IMR-90 (cell line): ENCODE measurements at regions not wholly inside any gene's neighbourhood (a gene's known extent, or its start where the extent isn't known, plus 50 kb on each side); places are given as distances from the start of the nearest gene placed in this dataset.

Experiments
- ATAC-seq: fragments of 200-7000 bp; cut with Tn5 transposase; 2 replicates; pipeline ENCODE4 v1.9.1; 2020; ENCODE audit warnings: low read depth, mild to moderate bottlenecking, moderate library complexity
- BruUV-seq: library from RNA; stranded (reverse); fragments of 400-500 nt; replicated peaks from 2 replicates; lab custom pipeline; 2021; lab: Mats Ljungman, UMichigan
- CTCF ChIA-PET: fragments of 300-600 bp; formaldehyde crosslinking; extraction: SDS; loops from one replicate; lab custom pipeline; 2021; ENCODE audit warnings: antibody characterized with exemption; lab: Yijun Ruan, JAX
- POLR2A ChIA-PET: fragments of 300-600 bp; sonication (Branson Sonifier 250); formaldehyde crosslinking; loops from one replicate; lab custom pipeline; 2022; ENCODE audit warnings: antibody characterized with exemption; ENCODE audit not compliant: unreplicated experiment; lab: Charles Lee
- DNase-seq: peaks from one replicate; pipeline ENCODE4 v3.0.0; 2013
- H2AFZ ChIP-seq: replicated peaks from 2 replicates; pipeline ENCODE3; 2013; ENCODE audit warnings: low read length, mild to moderate bottlenecking; ENCODE audit not compliant: poor library complexity
- H2AK5ac ChIP-seq: 2 replicates; pipeline ENCODE4 v1.6.1; 2013; ENCODE audit warnings: low read depth, low read length, inconsistent platforms
- H2AK9ac ChIP-seq: replicated peaks from 2 replicates; pipeline ENCODE3; 2013; ENCODE audit warnings: mild to moderate bottlenecking, low read depth, low read length, moderate library complexity; ENCODE audit not compliant: poor library complexity
- H2BK120ac ChIP-seq: 2 replicates; pipeline ENCODE4 v1.6.1; 2013; ENCODE audit warnings: low read depth, low read length, inconsistent platforms
- H2BK15ac ChIP-seq: 3 replicates; pipeline ENCODE4 v1.6.1; 2013; ENCODE audit warnings: low read depth, low read length, inconsistent platforms
- H2BK20ac ChIP-seq: 2 replicates; pipeline ENCODE4 v1.6.1; 2013; ENCODE audit warnings: low read depth, mild to moderate bottlenecking, inconsistent platforms, low read length, moderate library complexity
- H2BK5ac ChIP-seq: 2 replicates; pipeline ENCODE4 v1.6.1; 2013; ENCODE audit warnings: mild to moderate bottlenecking, low read depth, low read length, inconsistent platforms; ENCODE audit not compliant: poor library complexity, severe bottlenecking
- H3K14ac ChIP-seq: replicated peaks from 2 replicates; pipeline ENCODE4 v1.6.1; 2013; ENCODE audit warnings: low read depth, low read length, inconsistent platforms
- H3K18ac ChIP-seq: 2 replicates; pipeline ENCODE4 v1.6.1; 2013; ENCODE audit warnings: low read depth, low read length, control low read depth
- H3K23ac ChIP-seq: 2 replicates; pipeline ENCODE4 v1.6.1; 2013; ENCODE audit warnings: low read depth, low read length, inconsistent platforms
- H3K27ac ChIP-seq: 2 replicates; pipeline ENCODE4 v1.5.1; 2013; ENCODE audit warnings: mild to moderate bottlenecking, control low read depth, low read length; ENCODE audit not compliant: insufficient read depth
- H3K27me3 ChIP-seq: 2 replicates; pipeline ENCODE4 v1.6.1; 2013; ENCODE audit warnings: low read length; ENCODE audit not compliant: control insufficient read depth, insufficient read depth
- H3K36me3 ChIP-seq: 2 replicates; pipeline ENCODE4 v1.6.1; 2013; ENCODE audit warnings: low read length, mixed read lengths; ENCODE audit not compliant: control insufficient read depth, insufficient read depth
- H3K4ac ChIP-seq: 2 replicates; pipeline ENCODE4 v1.6.1; 2013; ENCODE audit warnings: low read depth, low read length, inconsistent platforms
- H3K4me1 ChIP-seq: 2 replicates; pipeline ENCODE4 v1.6.1; 2013; ENCODE audit warnings: low read length, mixed read lengths; ENCODE audit not compliant: control insufficient read depth, insufficient read depth
- H3K4me2 ChIP-seq: 2 replicates; pipeline ENCODE4 v1.6.1; 2013; ENCODE audit warnings: low read depth, mild to moderate bottlenecking, control low read depth, low read length, moderate library complexity
- H3K4me3 ChIP-seq: 2 replicates; pipeline ENCODE4 v1.5.1; 2013; ENCODE audit warnings: low read depth, mild to moderate bottlenecking, control low read depth, low read length, moderate library complexity; ENCODE audit not compliant: insufficient read depth
- H3K56ac ChIP-seq: 2 replicates; pipeline ENCODE4 v1.6.1; 2013; ENCODE audit warnings: low read length, inconsistent platforms; ENCODE audit not compliant: insufficient read depth; ENCODE audit errors: extremely low read depth
- H3K79me1 ChIP-seq, 2 experiments: 2 replicates each; pipeline ENCODE4 v1.6.1; 2013; ENCODE audit warnings: low read length in 2 of 2, inconsistent platforms in 1 of 2, low read depth in 1 of 2
- H3K9ac ChIP-seq: 2 replicates; pipeline ENCODE4 v1.6.1; 2013; ENCODE audit warnings: low read depth, low read length, control low read depth
- H3K9me1 ChIP-seq: 2 replicates; pipeline ENCODE4 v1.6.1; 2013; ENCODE audit warnings: low read length, inconsistent platforms; ENCODE audit not compliant: insufficient read depth
- H3K9me3 ChIP-seq: 2 replicates; pipeline ENCODE4 v1.6.1; 2013; ENCODE audit warnings: low read length; ENCODE audit not compliant: control insufficient read depth, insufficient read depth
- H4K20me1 ChIP-seq: 2 replicates; pipeline ENCODE4 v1.6.1; 2013; ENCODE audit warnings: low read length, inconsistent platforms; ENCODE audit not compliant: insufficient read depth
- H4K5ac ChIP-seq: 2 replicates; pipeline ENCODE4 v1.6.1; 2013; ENCODE audit warnings: mild to moderate bottlenecking, low read depth, low read length, control low read depth
- H4K8ac ChIP-seq, 2 experiments: 2 replicates each; pipeline ENCODE4 v1.6.1; 2013; ENCODE audit warnings: low read depth in 2 of 2, low read length in 2 of 2, control low read depth in 1 of 2, inconsistent platforms in 1 of 2
- H4K91ac ChIP-seq: 2 replicates; pipeline ENCODE4 v1.6.1; 2013; ENCODE audit warnings: low read depth, low read length, inconsistent platforms; ENCODE audit not compliant: insufficient read depth
- BHLHE40 ChIP-seq: fragments of 150-350 bp; IDR thresholded peaks from 2 replicates; pipeline ENCODE4 v1.6.1; 2016; ENCODE audit warnings: mild to moderate bottlenecking, low read depth, low read length
- CEBPB ChIP-seq: IDR thresholded peaks from 2 replicates; pipeline ENCODE4 v1.6.1; 2012; ENCODE audit warnings: low read depth, low read length, improper control_type of control experiment
- FOS ChIP-seq: fragments of 150-350 bp; IDR thresholded peaks from 2 replicates; pipeline ENCODE4 v1.6.1; 2016; ENCODE audit warnings: low read depth, low read length
- RAD21 ChIP-seq: IDR thresholded peaks from 2 replicates; pipeline ENCODE4 v1.6.1; 2012; ENCODE audit warnings: low read length, improper control_type of control experiment
- RCOR1 ChIP-seq: IDR thresholded peaks from 2 replicates; pipeline ENCODE4 v1.6.1; 2012; ENCODE audit warnings: mild to moderate bottlenecking, low read length, improper control_type of control experiment; ENCODE audit not compliant: insufficient replicate concordance
- USF2 ChIP-seq: fragments of 150-350 bp; IDR thresholded peaks from 2 replicates; pipeline ENCODE4 v1.6.1; 2017; ENCODE audit warnings: mild to moderate bottlenecking, antibody characterized with exemption, low read length, low read depth
- dilution Hi-C: fragments of 300-500 bp; cut with HindIII; formaldehyde crosslinking; loops from one replicate; pipeline ENCODE4 v1.14.3; 2018; ENCODE audit warnings: low sequenced_read_pairs; ENCODE audit not compliant: unreplicated experiment
- in situ Hi-C: fragments of 300-500 bp; cut with MboI; formaldehyde crosslinking; loops from 3 replicates; pipeline ENCODE4 v1.14.3; 2019; ENCODE audit warnings: low sequenced_read_pairs, inconsistent platforms, mixed read lengths
- intact Hi-C: fragments of 100-400 bp; cut with micrococcal nuclease; formaldehyde crosslinking; loops from 2 replicates; pipeline ENCODE4 v1.10.0; 2022

DNA sequence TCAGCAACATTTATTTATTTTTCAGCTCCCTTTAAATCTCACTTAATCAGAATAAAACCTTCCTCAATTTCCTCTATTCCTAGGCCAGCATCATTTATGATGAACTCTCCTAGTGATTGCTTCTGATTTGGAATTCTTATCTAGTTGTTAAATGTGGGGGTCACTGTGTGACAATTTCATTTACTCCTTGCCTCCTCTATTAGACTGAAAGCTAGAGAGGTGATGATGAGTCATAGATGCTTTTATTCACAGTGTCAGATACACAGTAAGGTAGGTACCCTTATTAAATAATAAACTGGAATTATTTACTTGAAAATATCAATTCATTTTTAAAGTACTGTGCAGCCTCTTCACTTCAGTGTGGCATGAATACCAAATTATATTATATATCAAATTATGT is 960.6 kb downstream of the MAT2B start:
- Histone ChIP-seq H4K8ac (no peak overlapping the region), H4K5ac (no peak overlapping the region), H3K27me3 (no peaks in the 10 kb centered on the region), H3K14ac (no peak overlapping the region), H3K4me3 (no peak overlapping the region), H3K9ac (no peak overlapping the region), H2BK120ac (no peak overlapping the region), H3K9me1 (no peaks in the 10 kb centered on the region), H3K4ac (no peak overlapping the region), H3K18ac (no peak overlapping the region), H4K20me1 (no peaks in the 10 kb centered on the region), H2BK15ac (no peak overlapping the region), H2BK20ac (no peak overlapping the region), H2AK9ac (no peak overlapping the region), H3K9me3 (no peaks in the 10 kb centered on the region), H3K27ac (no peak overlapping the region), H3K36me3 (no peaks in the 10 kb centered on the region), H3K79me1 (no peaks in the 10 kb centered on the region), H3K56ac (no peak overlapping the region), H3K23ac (no peak overlapping the region), H2AFZ (no peak overlapping the region), H3K4me2 (no peak overlapping the region), H2AK5ac (no peak overlapping the region), H4K91ac (no peak overlapping the region), H3K4me1 (no peaks in the 10 kb centered on the region), H2BK5ac (no peak overlapping the region)
- POLR2A ChIA-PET: no interaction called here
- BruUV-seq: no TSS peak
- TF ChIP-seq RAD21 (no peak), RCOR1 (no peak), FOS (no peak), USF2 (no peak), BHLHE40 (no peak), CEBPB (no peak)
- dilution Hi-C loops: no loop called here
- CTCF ChIA-PET: interaction anchor here (0.6 kb wide), 1 partner anchor 945 kb away, joined by 5 read pairs; no protein-coding TSS in a partner anchor
- intact Hi-C loops: no loop called here
- in situ Hi-C loops: no loop called here
- ATAC-seq: no peak
- no peak for DNase-seq
